Erythroblast (primary cell): ENCODE measurements at regions not wholly inside any gene's neighbourhood (a gene's known extent, or its start where the extent isn't known, plus 50 kb on each side); places are given as distances from the start of the nearest gene placed in this dataset.

Source experiments
- GATA1 ChIP-seq: IDR thresholded peaks from 2 replicates; pipeline ENCODE4 v1.6.1; 2011; ENCODE audit warnings: low read depth, mild to moderate bottlenecking, control low read depth, low read length, moderate library complexity
- POLR2A ChIP-seq: IDR thresholded peaks from 2 replicates; pipeline ENCODE4 v1.6.1; 2011; ENCODE audit warnings: mild to moderate bottlenecking, low read length

GRCh38 chr4:66187175-66187720 lies 517.0 kb upstream of the EPHA5 start:
- TF ChIP-seq POLR2A (no peak), GATA1 (no peak)
